Mammary epithelial cell (primary cell): ENCODE measurements at regions not wholly inside any gene's neighbourhood (a gene's known extent, or its start where the extent isn't known, plus 50 kb on each side); places are given as distances from the start of the nearest gene placed in this dataset.

ENCODE experiments used
- CTCF ChIP-seq, 2 donors: IDR thresholded peaks in 1 of 2; conservative IDR thresholded peaks in 1 of 2; 2 replicates each; pipeline ENCODE4 v1.5.1; 2011 to 2012; ENCODE audit warnings: inconsistent platforms in 2 of 2, low read length in 2 of 2, mild to moderate bottlenecking in 2 of 2, control low read depth in 1 of 2, low read depth in 1 of 2; ENCODE audit not compliant: insufficient read depth in 1 of 2; ENCODE audit errors: extremely low read depth in 1 of 2
- EZH2 ChIP-seq: IDR thresholded peaks from 2 replicates; pipeline ENCODE4 v1.6.1; 2012; ENCODE audit warnings: low read length, inconsistent platforms, borderline replicate concordance

GRCh38 chr1:228851193-228851592, 115.9 kb downstream of the RHOU start:
- no peak for TF ChIP-seq CTCF (conservative IDR thresholded peaks at IDR 0.05 in 1 of 2, IDR thresholded peaks at IDR 0.05 in 1 of 2; ENCODE audit: extremely low read depth in 1 of 2, insufficient read depth in 1 of 2, low read depth in 1 of 2, low read length in 2 of 2)
- TF ChIP-seq EZH2, result no peak
